Esophagus squamous epithelium (tissue), 5 donors: ENCODE measurements at regions not wholly inside any gene's neighbourhood (a gene's known extent, or its start where the extent isn't known, plus 50 kb on each side); places are given as distances from the start of the nearest gene placed in this dataset.

ENCODE experiments used
- DNase-seq: peaks from one replicate; lab custom pipeline; 2025; lab: John Stamatoyannopoulos, UW
- H3K27ac ChIP-seq, 4 donors: fragments of 200-600 bp; sonication (generic); one replicate each; pipeline ENCODE4 v1.5.1; 2016 to 2019; ENCODE audit warnings: mild to moderate bottlenecking in 1 of 4
- H3K27me3 ChIP-seq, 4 donors: fragments of 200-600 bp; sonication (generic); 1 replicate in 3 of 4; 2 replicates in 1 of 4; pipeline versions ENCODE4 v1.5.1 to v1.6.0; 2017 to 2021; ENCODE audit warnings: antibody characterized with exemption in 1 of 4
- H3K36me3 ChIP-seq, 3 donors: fragments of 200-600 bp; sonication (generic); one replicate each; pipeline ENCODE4 v1.5.1; 2016 to 2019
- H3K4me1 ChIP-seq, 3 donors: fragments of 200-600 bp; sonication (generic); one replicate each; pipeline ENCODE4 v1.5.1; 2017 to 2019
- H3K4me3 ChIP-seq, 4 donors: fragments of 200-600 bp; sonication (generic); 1 replicate in 3 of 4; 2 replicates in 1 of 4; pipeline ENCODE4 v1.5.1; 2016 to 2019; ENCODE audit warnings: mild to moderate bottlenecking in 2 of 4, moderate library complexity in 1 of 4
- H3K9me3 ChIP-seq, 3 donors: fragments of 200-600 bp; sonication (generic); one replicate each; pipeline ENCODE4 v1.5.1; 2016 to 2019
- POLR2A ChIP-seq, 4 donors: fragments of 450-650 bp; IDR thresholded peaks; one replicate each; pipeline ENCODE4 v1.6.1; 2017; ENCODE audit warnings: antibody characterized with exemption in 4 of 4, mild to moderate bottlenecking in 4 of 4, moderate library complexity in 3 of 4
- WGBS, 2 donors: methylation state at CpG; one replicate each; pipeline ENCODE4 v1.1.5; 2018; 5-methylcytosine and 5-hydroxymethylcytosine counted together
- intact Hi-C: fragments of 100-400 bp; cut with DNase I; formaldehyde crosslinking; loops from one replicate; pipeline ENCODE4 v1.15.0; 2022
- TF ChIP-seq, protein P1 (sequence below), 6 experiments: fragments of 450-650 bp in 4 of 6; fragments of 200-600 bp in 2 of 6; sonication (generic) in 2 of 6; IDR thresholded peaks; one replicate each; pipeline ENCODE4 v1.5.1; 2016 to 2019; ENCODE audit warnings: antibody characterized with exemption in 6 of 6, mild to moderate bottlenecking in 4 of 6, moderate library complexity in 4 of 6
- donor health status: DM: yes; HTN: yes; CAD: no.

DNA sequence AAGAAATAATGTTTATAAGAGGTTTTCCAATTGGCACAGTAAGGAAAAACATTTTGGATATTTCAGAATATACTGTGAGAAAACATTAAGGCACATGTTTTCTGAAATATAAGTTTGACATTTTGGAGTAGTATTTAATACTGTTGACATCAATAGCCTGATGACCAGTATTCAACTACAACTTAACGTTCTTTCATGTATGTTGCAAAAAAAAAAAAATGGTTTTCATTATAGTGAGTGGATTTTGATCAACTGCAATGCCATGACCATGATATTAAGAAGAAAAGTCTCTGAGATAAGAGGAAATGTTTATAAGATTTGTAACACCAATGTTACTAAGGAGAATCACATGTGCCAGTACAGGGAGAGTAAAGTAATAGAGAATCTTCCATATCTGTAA lies 252.8 kb upstream of the RORA start:
- Histone ChIP-seq H3K9me3 (no peaks in the 10 kb centered on the region), H3K27ac (no peak overlapping the region), H3K27me3 (peaks cover 0 to 9% (median 0%) of the 10 kb centered on the region in 4 donors), H3K36me3 (no peaks in the 10 kb centered on the region), H3K4me1 (no peaks in the 10 kb centered on the region), H3K4me3 (no peak overlapping the region)
- intact Hi-C loops = no loop called here
- no peak for DNase-seq
- no peak for TF ChIP-seq POLR2A (IDR thresholded peaks at IDR 0.05)
- TF ChIP-seq, protein P1, sequence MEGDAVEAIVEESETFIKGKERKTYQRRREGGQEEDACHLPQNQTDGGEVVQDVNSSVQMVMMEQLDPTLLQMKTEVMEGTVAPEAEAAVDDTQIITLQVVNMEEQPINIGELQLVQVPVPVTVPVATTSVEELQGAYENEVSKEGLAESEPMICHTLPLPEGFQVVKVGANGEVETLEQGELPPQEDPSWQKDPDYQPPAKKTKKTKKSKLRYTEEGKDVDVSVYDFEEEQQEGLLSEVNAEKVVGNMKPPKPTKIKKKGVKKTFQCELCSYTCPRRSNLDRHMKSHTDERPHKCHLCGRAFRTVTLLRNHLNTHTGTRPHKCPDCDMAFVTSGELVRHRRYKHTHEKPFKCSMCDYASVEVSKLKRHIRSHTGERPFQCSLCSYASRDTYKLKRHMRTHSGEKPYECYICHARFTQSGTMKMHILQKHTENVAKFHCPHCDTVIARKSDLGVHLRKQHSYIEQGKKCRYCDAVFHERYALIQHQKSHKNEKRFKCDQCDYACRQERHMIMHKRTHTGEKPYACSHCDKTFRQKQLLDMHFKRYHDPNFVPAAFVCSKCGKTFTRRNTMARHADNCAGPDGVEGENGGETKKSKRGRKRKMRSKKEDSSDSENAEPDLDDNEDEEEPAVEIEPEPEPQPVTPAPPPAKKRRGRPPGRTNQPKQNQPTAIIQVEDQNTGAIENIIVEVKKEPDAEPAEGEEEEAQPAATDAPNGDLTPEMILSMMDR (IDR thresholded peaks at IDR 0.05) = no peak
- WGBS, 2 donors = 52 to 65% methylated on average over 1 of the region's 1 CpG

DNA sequence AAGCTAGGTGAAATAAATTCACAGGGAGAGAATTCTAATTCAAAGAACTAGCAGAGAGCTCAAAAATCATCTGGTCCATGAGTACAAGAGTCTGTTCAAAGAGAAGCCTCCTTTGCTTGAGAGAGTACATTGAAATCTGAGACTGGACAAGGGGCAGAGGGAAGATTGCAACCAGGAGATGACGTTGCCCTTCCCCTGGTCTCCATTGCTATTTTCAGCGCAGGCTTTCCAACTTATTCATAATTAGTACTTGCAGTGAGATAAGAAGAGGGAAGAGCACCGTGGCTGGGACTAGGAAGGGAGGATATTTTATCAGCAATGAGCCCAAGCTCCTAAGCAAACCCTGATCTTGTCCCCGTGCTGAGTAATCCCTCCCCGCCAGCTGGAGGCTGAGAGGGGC lies 251.8 kb upstream of the RORA start:
- Histone ChIP-seq H3K27ac (no peak overlapping the region), H3K4me3 (no peak overlapping the region), H3K27me3 (peaks cover 0 to 9% (median 0%) of the 10 kb centered on the region in 4 donors), H3K4me1 (no peaks in the 10 kb centered on the region), H3K36me3 (no peaks in the 10 kb centered on the region), H3K9me3 (no peaks in the 10 kb centered on the region)
- no peak for DNase-seq
- TF ChIP-seq, protein P1 (IDR thresholded peaks at IDR 0.05) = no peak
- no peak for TF ChIP-seq POLR2A (IDR thresholded peaks at IDR 0.05)
- intact Hi-C loops = no loop called here
- 61 to 65% methylated on average over 5 of the region's 5 CpGs for WGBS, 2 donors

DNA sequence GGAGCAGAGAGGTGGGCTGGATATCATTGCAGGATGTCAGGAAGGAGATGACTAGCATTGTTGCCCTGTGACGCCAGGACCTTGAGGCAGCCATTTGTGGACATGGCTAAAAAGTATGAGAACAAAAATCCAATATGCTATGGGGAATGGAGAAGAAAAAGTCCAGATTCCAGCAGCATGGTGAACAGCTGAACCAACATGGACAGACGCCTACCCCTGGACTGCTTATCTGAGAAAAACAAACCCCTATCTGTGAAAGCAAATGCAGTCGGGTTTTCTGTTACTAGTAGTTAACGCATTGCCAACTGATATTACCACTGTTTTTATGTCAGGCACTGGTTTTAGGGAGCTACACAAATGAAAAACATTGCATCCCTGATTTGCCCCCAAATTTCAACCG lies 251.2 kb upstream of the RORA start:
- 75 to 88% methylated on average over 5 of the region's 5 CpGs for WGBS, 2 donors
- Histone ChIP-seq H3K36me3 (no peaks in the 10 kb centered on the region), H3K9me3 (no peaks in the 10 kb centered on the region), H3K27ac (no peak overlapping the region), H3K4me1 (no peaks in the 10 kb centered on the region), H3K27me3 (peaks cover 0 to 9% (median 0%) of the 10 kb centered on the region in 4 donors), H3K4me3 (no peak overlapping the region)
- DNase-seq = no peak
- TF ChIP-seq, protein P1 (IDR thresholded peaks at IDR 0.05) = no peak
- TF ChIP-seq POLR2A (IDR thresholded peaks at IDR 0.05) = no peak
- intact Hi-C loops = no loop called here

DNA sequence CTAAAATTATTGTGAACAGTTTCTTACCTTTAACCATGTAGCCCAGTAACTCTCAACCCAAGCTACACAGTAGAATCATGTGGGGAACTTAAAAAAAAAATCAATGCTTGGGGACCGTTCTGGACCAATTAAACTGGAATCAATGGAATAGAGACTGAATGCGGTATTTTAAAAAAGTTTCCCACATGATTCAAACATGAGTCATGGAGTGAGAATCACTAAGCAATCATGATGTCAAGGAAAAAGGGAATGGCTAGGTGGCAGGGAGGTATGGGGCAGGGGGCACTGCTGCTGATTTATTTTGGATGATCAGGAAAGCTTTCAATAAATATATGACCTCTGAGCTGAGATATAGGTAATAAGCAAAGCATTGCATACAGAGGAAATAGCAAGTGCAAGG lies 250.5 kb upstream of the RORA start:
- peaks cover 0 to 9% (median 0%) of the 10 kb centered on the region in 4 donors for H3K27me3 ChIP-seq
- intact Hi-C loops = no loop called here
- no peaks in the 10 kb centered on the region for H3K4me1 ChIP-seq
- no peak overlapping the region for H3K4me3 ChIP-seq
- DNase-seq = no peak
- 38 to 47% methylated on average over 2 of the region's 2 CpGs for WGBS, 2 donors
- H3K36me3 ChIP-seq = no peaks in the 10 kb centered on the region
- TF ChIP-seq POLR2A (IDR thresholded peaks at IDR 0.05) = no peak
- TF ChIP-seq, protein P1 (IDR thresholded peaks at IDR 0.05) = no peak
- H3K9me3 ChIP-seq = no peaks in the 10 kb centered on the region
- no peak overlapping the region for H3K27ac ChIP-seq

DNA sequence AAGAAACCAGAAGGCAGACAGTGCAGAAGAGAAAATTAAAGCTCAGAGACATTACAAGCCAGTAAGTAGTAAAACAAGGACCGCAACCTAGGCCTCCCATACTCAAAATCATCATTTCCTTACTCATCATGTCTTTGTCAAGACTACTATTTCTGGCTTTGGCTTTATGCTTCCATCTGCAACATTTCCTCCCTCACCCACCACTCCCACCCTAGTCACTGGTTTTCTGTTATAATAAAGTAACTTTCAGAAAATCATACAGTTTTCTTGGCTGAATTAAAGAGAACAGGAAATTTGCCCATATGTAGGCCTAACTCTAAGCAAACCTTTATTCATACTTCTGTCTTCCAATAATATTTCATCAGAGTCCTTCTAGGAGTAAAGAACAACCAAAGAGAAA lies 247.6 kb upstream of the RORA start:
- H3K27me3 ChIP-seq = peaks cover 0 to 16% (median 0%) of the 10 kb centered on the region in 4 donors
- H3K36me3 ChIP-seq = no peaks in the 10 kb centered on the region
- H3K9me3 ChIP-seq = no peaks in the 10 kb centered on the region
- no peak overlapping the region for H3K4me3 ChIP-seq
- TF ChIP-seq, protein P1 (IDR thresholded peaks at IDR 0.05) = no peak
- TF ChIP-seq POLR2A (IDR thresholded peaks at IDR 0.05) = no peak
- no peak overlapping the region for H3K27ac ChIP-seq
- 86 to 88% methylated on average over 1 of the region's 1 CpG for WGBS, 2 donors
- DNase-seq = no peak
- intact Hi-C loops = no loop called here
- H3K4me1 ChIP-seq = no peaks in the 10 kb centered on the region
